HPDE6-E6E7 (cell line): ENCODE measurements at regions not wholly inside any gene's neighbourhood (a gene's known extent, or its start where the extent isn't known, plus 50 kb on each side); places are given as distances from the start of the nearest gene placed in this dataset.

Experiments
- DNase-seq: peaks from one replicate; pipeline ENCODE4 v3.0.0; 2011; ENCODE audit warnings: missing footprints; ENCODE audit errors: extremely low spot score

- no peak for DNase-seq
Measured at GRCh38 chr5:106595864-106596263, 1074.9 kb downstream of the EFNA5 start.

GRCh38 chr5:106584268-106584667 lies 1086.5 kb downstream of the EFNA5 start:
- DNase-seq = no peak

- DNase-seq = no peak
Measured at GRCh38 chr5:106578736-106579135, 1092.0 kb downstream of the EFNA5 start.

GRCh38 chr5:106574820-106575219 lies 1095.9 kb downstream of the EFNA5 start:
- no peak for DNase-seq

- no peak for DNase-seq
Measured at GRCh38 chr5:106566031-106566430, 1104.7 kb downstream of the EFNA5 start.

- DNase-seq = no peak
Measured at GRCh38 chr5:106545325-106545724, 1125.4 kb downstream of the EFNA5 start.

GRCh38 chr5:106543330-106543729 lies 1127.4 kb downstream of the EFNA5 start:
- DNase-seq = no peak

- no peak for DNase-seq
Measured at GRCh38 chr5:106530150-106530549, 1140.6 kb downstream of the EFNA5 start.

GRCh38 chr5:106525438-106525837 lies 1145.3 kb downstream of the EFNA5 start:
- DNase-seq = no peak

GRCh38 chr5:106523852-106524251 lies 1146.9 kb downstream of the EFNA5 start:
- DNase-seq = no peak

- no peak for DNase-seq
Measured at GRCh38 chr5:106522296-106522695, 1148.4 kb downstream of the EFNA5 start.

- DNase-seq = no peak
Measured at GRCh38 chr5:106521701-106522100, 1149.0 kb downstream of the EFNA5 start.

GRCh38 chr5:106510321-106510720 lies 1160.4 kb downstream of the EFNA5 start:
- no peak for DNase-seq

GRCh38 chr5:106508894-106509293 lies 1161.8 kb downstream of the EFNA5 start:
- no peak for DNase-seq

- no peak for DNase-seq
Measured at GRCh38 chr5:106493910-106494309, 1176.8 kb downstream of the EFNA5 start.

GRCh38 chr5:106489004-106489403 lies 1181.7 kb downstream of the EFNA5 start:
- no peak for DNase-seq

- DNase-seq = no peak
Measured at GRCh38 chr5:106488407-106488806, 1182.3 kb downstream of the EFNA5 start.

- DNase-seq = no peak
Measured at GRCh38 chr5:106481374-106481773, 1189.4 kb downstream of the EFNA5 start.

GRCh38 chr5:106476630-106477029 lies 1194.1 kb downstream of the EFNA5 start:
- no peak for DNase-seq

GRCh38 chr5:106474066-106474465 lies 1196.7 kb downstream of the EFNA5 start:
- DNase-seq = no peak

- DNase-seq = no peak
Measured at GRCh38 chr5:106459541-106459940, 1211.2 kb downstream of the EFNA5 start.

- DNase-seq = peak; percentile 54
Measured at GRCh38 chr5:106454651-106455415, 1215.9 kb downstream of the EFNA5 start.

- DNase-seq = no peak
Measured at GRCh38 chr5:106454050-106454449, 1216.7 kb downstream of the EFNA5 start.

GRCh38 chr5:106451998-106452397 lies 1218.7 kb downstream of the EFNA5 start:
- no peak for DNase-seq
